GM21786 (cell line): ENCODE measurements at regions not wholly inside any gene's neighbourhood (a gene's known extent, or its start where the extent isn't known, plus 50 kb on each side); places are given as distances from the start of the nearest gene placed in this dataset.

ENCODE experiments used
- ATAC-seq: cut with Tn5 transposase; IDR thresholded peaks from one replicate; pipeline ENCODE4 v1.9.1; 2021; ENCODE audit not compliant: unreplicated experiment

- ATAC-seq: no peak
Observed at GRCh38 chr18:73861771-73862170, 285.9 kb downstream of the FBXO15 start.

GRCh38 chr18:73859837-73860397 lies 287.7 kb downstream of the FBXO15 start:
- no peak for ATAC-seq

- no peak for ATAC-seq
Observed at GRCh38 chr18:73852789-73853549, 294.7 kb downstream of the FBXO15 start.

GRCh38 chr18:73850782-73851181 lies 296.9 kb downstream of the FBXO15 start:
- no peak for ATAC-seq

- ATAC-seq: no peak
Observed at GRCh38 chr18:73848656-73849055, 299.0 kb downstream of the FBXO15 start.

GRCh38 chr18:73843455-73843854 lies 304.2 kb downstream of the FBXO15 start:
- no peak for ATAC-seq

- peak; percentile 89 for ATAC-seq
Observed at GRCh38 chr18:73842795-73843394, 304.7 kb downstream of the FBXO15 start.

- no peak for ATAC-seq
Observed at GRCh38 chr18:73841661-73842060, 306.0 kb downstream of the FBXO15 start.

GRCh38 chr18:73840319-73840945 lies 307.2 kb downstream of the FBXO15 start:
- ATAC-seq: no peak

GRCh38 chr18:73839441-73839840 lies 308.2 kb downstream of the FBXO15 start:
- ATAC-seq: no peak

GRCh38 chr18:73838107-73838506 lies 309.5 kb downstream of the FBXO15 start:
- no peak for ATAC-seq

GRCh38 chr18:73835656-73836364 lies 311.8 kb downstream of the FBXO15 start:
- no peak for ATAC-seq

- ATAC-seq: no peak
Observed at GRCh38 chr18:73835039-73835438, 312.6 kb downstream of the FBXO15 start.

GRCh38 chr18:73831688-73832087 lies 315.9 kb downstream of the FBXO15 start:
- ATAC-seq: no peak

- ATAC-seq: no peak
Observed at GRCh38 chr18:73829146-73829545, 318.5 kb downstream of the FBXO15 start.

GRCh38 chr18:73827801-73828200 lies 319.8 kb downstream of the FBXO15 start:
- ATAC-seq: no peak

GRCh38 chr18:73826098-73826497 lies 321.5 kb downstream of the FBXO15 start:
- ATAC-seq: no peak

GRCh38 chr18:73824671-73825070 lies 323.0 kb downstream of the FBXO15 start:
- ATAC-seq: no peak

- no peak for ATAC-seq
Observed at GRCh38 chr18:73812423-73812822, 335.2 kb downstream of the FBXO15 start.

- ATAC-seq: no peak
Observed at GRCh38 chr18:73807551-73808192, 340.0 kb downstream of the FBXO15 start.

- ATAC-seq: no peak
Observed at GRCh38 chr18:73805991-73806390, 341.6 kb downstream of the FBXO15 start.
